Parathyroid adenoma (tissue), 2 donors: ENCODE measurements at regions not wholly inside any gene's neighbourhood (a gene's known extent, or its start where the extent isn't known, plus 50 kb on each side); places are given as distances from the start of the nearest gene placed in this dataset.
"Not testable (repeated sequence)": the region's sequence is repeated elsewhere in the genome, so short reads cannot be mapped to it uniquely, and the experiment has no call there.

Experiments
- H2AFZ ChIP-seq: fragments of 300-600 bp; sonication (generic); one replicate; pipeline ENCODE4 v1.7.0; 2017; ENCODE audit warnings: antibody characterized with exemption, mild to moderate bottlenecking
- H3K27ac ChIP-seq: fragments of 300-600 bp; sonication (generic); one replicate; pipeline ENCODE4 v1.7.0; 2017
- H3K27me3 ChIP-seq: fragments of 300-600 bp; sonication (generic); one replicate; pipeline ENCODE4 v1.7.0; 2017; ENCODE audit warnings: low read length; ENCODE audit not compliant: control insufficient read depth, insufficient read depth
- H3K36me3 ChIP-seq: fragments of 300-600 bp; sonication (generic); one replicate; pipeline ENCODE4 v1.7.0; 2017; ENCODE audit warnings: low read length; ENCODE audit not compliant: control insufficient read depth, insufficient read depth
- H3K4me1 ChIP-seq: fragments of 300-600 bp; sonication (generic); one replicate; pipeline ENCODE4 v1.7.0; 2017; ENCODE audit warnings: control low read depth
- H3K4me2 ChIP-seq: fragments of 300-600 bp; sonication (generic); one replicate; pipeline ENCODE4 v1.7.0; 2017; ENCODE audit warnings: low read length
- H3K4me3 ChIP-seq: fragments of 300-600 bp; sonication (generic); one replicate; pipeline ENCODE4 v1.7.0; 2017; ENCODE audit warnings: low read depth, low read length
- H3K79me2 ChIP-seq: fragments of 300-600 bp; sonication (generic); one replicate; pipeline ENCODE4 v1.7.0; 2017; ENCODE audit warnings: control low read depth
- H3K9ac ChIP-seq: fragments of 300-600 bp; sonication (generic); one replicate; pipeline ENCODE4 v1.7.0; 2017; ENCODE audit warnings: mild to moderate bottlenecking
- H3K9me3 ChIP-seq: fragments of 300-600 bp; sonication (generic); one replicate; pipeline ENCODE4 v1.7.0; 2017; ENCODE audit warnings: low read length; ENCODE audit not compliant: control insufficient read depth
- CTCF ChIP-seq: fragments of 300-600 bp; sonication (generic); IDR thresholded peaks from one replicate; pipeline ENCODE4 v1.7.0; 2017; ENCODE audit warnings: antibody characterized with exemption, mild to moderate bottlenecking
- donor health status: primary hyperparathyroidism.

- Histone ChIP-seq H3K27ac (no peak overlapping the region), H3K9ac (no peak overlapping the region), H3K9me3 (no peaks in the 10 kb centered on the region), H3K27me3 (no peaks in the 10 kb centered on the region), H3K4me3 (no peak overlapping the region), H3K4me2 (no peak overlapping the region), H3K36me3 (no peaks in the 10 kb centered on the region), H3K79me2 (no peaks in the 10 kb centered on the region), H3K4me1 (no peaks in the 10 kb centered on the region), H2AFZ (no peak overlapping the region)
- no peak for TF ChIP-seq CTCF
These were observed 189.3 kb upstream of the CTNND2 start for GRCh38 chr5:12093586-12093985.

DNA sequence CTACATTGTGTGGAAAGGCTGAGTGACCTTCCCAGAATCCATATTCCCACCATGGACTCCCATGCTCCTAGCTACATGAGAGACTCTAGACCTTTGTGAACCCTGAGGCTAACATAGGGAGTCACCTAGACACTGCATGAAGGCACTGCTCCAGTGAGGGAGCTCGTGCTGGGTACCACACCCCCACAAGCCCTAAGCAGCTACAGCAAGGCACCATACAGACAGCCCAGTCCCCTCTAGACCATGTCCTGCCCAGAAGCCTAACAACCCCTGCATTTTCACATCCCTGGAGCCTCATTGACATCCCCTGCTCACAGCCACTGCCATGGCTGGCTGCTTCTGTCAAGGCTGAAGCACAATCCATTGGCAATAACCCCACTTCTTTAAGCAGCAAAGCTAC, 176.5 kb upstream of the CTNND2 start:
- no peaks in the 10 kb centered on the region for H3K79me2 ChIP-seq
- TF ChIP-seq CTCF: no peak
- H3K9ac ChIP-seq: no peak overlapping the region
- H3K27ac ChIP-seq: no peak overlapping the region
- no peaks in the 10 kb centered on the region for H3K4me1 ChIP-seq
- H3K36me3 ChIP-seq: no peaks in the 10 kb centered on the region
- H3K27me3 ChIP-seq: no peaks in the 10 kb centered on the region
- H3K4me3 ChIP-seq: no peak overlapping the region
- no peaks in the 10 kb centered on the region for H3K9me3 ChIP-seq
- H2AFZ ChIP-seq: no peak overlapping the region
- H3K4me2 ChIP-seq: no peak overlapping the region

DNA sequence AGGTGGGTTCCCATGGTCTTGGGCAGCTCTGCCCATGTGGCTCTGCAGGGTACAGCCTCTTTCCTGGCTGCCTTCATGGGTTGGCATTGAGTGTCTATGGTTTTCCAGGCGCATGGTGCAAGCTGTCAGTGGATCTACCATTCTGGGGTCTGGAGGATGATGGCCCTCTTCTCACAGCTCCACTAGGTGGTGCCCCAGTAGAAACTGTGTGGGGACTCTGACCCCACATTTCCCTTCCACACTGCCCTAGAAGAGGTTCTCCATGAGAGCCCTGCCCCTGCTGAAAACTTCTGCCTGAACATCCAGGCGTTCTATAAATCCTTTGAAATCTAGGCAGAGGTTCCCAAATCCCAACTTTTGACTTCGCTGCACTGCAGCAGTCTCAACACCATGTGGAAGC, 174.0 kb upstream of the CTNND2 start:
- not testable (repeated sequence) for H3K4me1 ChIP-seq, H3K79me2 ChIP-seq, H3K27ac ChIP-seq, H3K4me3 ChIP-seq, H3K27me3 ChIP-seq, H3K9ac ChIP-seq, H3K36me3 ChIP-seq, H3K4me2 ChIP-seq, H2AFZ ChIP-seq, H3K9me3 ChIP-seq

DNA sequence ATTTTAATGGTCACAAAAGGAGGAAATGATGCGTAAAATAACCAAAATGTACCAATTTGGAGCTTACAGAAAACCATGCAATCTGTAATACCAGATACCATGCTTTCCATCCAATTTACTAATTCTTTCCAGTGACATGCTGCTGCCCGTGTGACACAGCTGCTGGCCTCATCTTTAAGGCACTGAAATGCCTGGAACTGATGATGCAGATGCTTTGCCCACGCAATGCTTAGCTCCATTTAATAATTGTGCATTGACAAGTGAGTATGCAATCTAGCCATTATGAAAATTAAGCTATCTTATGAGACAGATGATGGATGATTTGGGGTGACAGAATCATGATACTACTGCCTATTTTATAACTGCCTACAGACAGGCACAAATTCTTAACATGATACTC, 169.2 kb upstream of the CTNND2 start:
- Histone ChIP-seq H3K4me1 (no peaks in the 10 kb centered on the region), H3K9me3 (no peaks in the 10 kb centered on the region), H3K79me2 (no peaks in the 10 kb centered on the region), H3K27ac (no peak overlapping the region), H3K36me3 (no peaks in the 10 kb centered on the region), H3K27me3 (no peaks in the 10 kb centered on the region), H3K9ac (no peak overlapping the region), H3K4me3 (no peak overlapping the region), H3K4me2 (no peak overlapping the region), H2AFZ (no peak overlapping the region)
- TF ChIP-seq CTCF: no peak

DNA sequence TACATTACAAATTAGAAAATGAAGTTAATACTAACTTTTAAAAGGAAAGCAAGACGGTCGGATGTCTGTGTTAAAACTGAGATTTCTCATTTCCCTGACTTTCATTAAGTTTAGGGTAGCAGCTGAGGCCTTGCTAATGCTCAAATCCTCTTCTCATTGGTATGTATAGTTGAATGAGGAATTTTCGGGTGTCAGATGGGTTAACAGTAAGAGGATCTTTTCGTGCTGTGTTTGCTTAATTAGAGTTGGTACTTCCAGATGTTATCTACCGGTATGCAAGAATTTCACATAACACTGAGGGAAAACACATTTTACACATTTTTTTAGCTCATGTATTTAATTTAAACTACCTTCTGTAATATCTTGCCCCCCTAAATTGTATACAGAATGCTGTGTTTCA, 168.2 kb upstream of the CTNND2 start:
- Histone ChIP-seq H3K9ac (no peak overlapping the region), H3K27ac (no peak overlapping the region), H3K36me3 (no peaks in the 10 kb centered on the region), H3K27me3 (no peaks in the 10 kb centered on the region), H3K4me2 (no peak overlapping the region), H3K4me1 (no peaks in the 10 kb centered on the region), H3K4me3 (no peak overlapping the region), H2AFZ (no peak overlapping the region), H3K79me2 (no peaks in the 10 kb centered on the region), H3K9me3 (no peaks in the 10 kb centered on the region)
- no peak for TF ChIP-seq CTCF
